Gastrocnemius medialis (tissue), 4 donors: ENCODE measurements at regions not wholly inside any gene's neighbourhood (a gene's known extent, or its start where the extent isn't known, plus 50 kb on each side); places are given as distances from the start of the nearest gene placed in this dataset.

ENCODE experiments used
- ATAC-seq, 2 donors: fragments of 150-250 bp; one replicate each; pipeline ENCODE4 v1.9.1; 2016
- DNase-seq, 2 donors: peaks; one replicate each; pipeline ENCODE4 v3.0.0-alpha.2; 2019
- H3K27ac ChIP-seq, 4 donors: fragments of 200-600 bp; sonication (generic); 1 replicate in 1 of 4; 2 replicates in 3 of 4; pipeline ENCODE4 v1.5.1; 2016 to 2018; ENCODE audit warnings: mild to moderate bottlenecking in 2 of 4, moderate library complexity in 1 of 4
- H3K27me3 ChIP-seq, 3 donors: fragments of 200-600 bp; sonication (generic) in 2 of 3; 1 replicate in 1 of 3; 2 replicates in 2 of 3; pipeline versions ENCODE4 v1.5.1 to v1.6.0; 2016 to 2019; ENCODE audit warnings: mild to moderate bottlenecking in 1 of 3, moderate library complexity in 1 of 3
- H3K36me3 ChIP-seq, 2 donors: fragments of 200-600 bp; sonication (generic) in 1 of 2; one replicate each; pipeline ENCODE4 v1.5.1; 2017 to 2018
- H3K4me1 ChIP-seq, 2 donors: fragments of 200-600 bp; sonication (generic) in 1 of 2; one replicate each; pipeline ENCODE4 v1.5.1; 2016 to 2017; ENCODE audit warnings: mild to moderate bottlenecking in 2 of 2
- H3K4me3 ChIP-seq, 4 donors: fragments of 200-600 bp; sonication (generic) in 3 of 4; 1 replicate in 1 of 4; 2 replicates in 3 of 4; pipeline ENCODE4 v1.5.1; 2016 to 2019; ENCODE audit warnings: mild to moderate bottlenecking in 2 of 4
- H3K9me3 ChIP-seq, 3 donors: fragments of 200-600 bp; sonication (generic) in 2 of 3; 1 replicate in 1 of 3; 2 replicates in 2 of 3; pipeline ENCODE4 v1.5.1; 2016 to 2019
- CTCF ChIP-seq, 5 experiments: fragments of 450-650 bp in 3 of 5; fragments of 200-600 bp in 2 of 5; sonication (generic) in 2 of 5; IDR thresholded peaks in 4 of 5; conservative IDR thresholded peaks in 1 of 5; 1 replicate in 4 of 5; 2 replicates in 1 of 5; pipeline ENCODE4 v1.5.1; 2016 to 2019; ENCODE audit warnings: antibody characterized with exemption in 5 of 5, mild to moderate bottlenecking in 3 of 5, moderate library complexity in 3 of 5
- POLR2A ChIP-seq, 2 donors: fragments of 450-650 bp; IDR thresholded peaks; one replicate each; pipeline ENCODE4 v1.6.1; 2017; ENCODE audit warnings: antibody characterized with exemption in 2 of 2, mild to moderate bottlenecking in 2 of 2, moderate library complexity in 2 of 2
- in situ Hi-C, 4 donors: fragments of 200-750 bp; cut with MboI; loops; one replicate each; pipeline versions ENCODE4 v1.15.0 to v1.8.0; 2017; ENCODE audit warnings: low sequenced_read_pairs in 4 of 4
- intact Hi-C: fragments of 100-400 bp; cut with DNase I; formaldehyde crosslinking; loops from one replicate; pipeline ENCODE4 v1.15.1; 2023; ENCODE audit warnings: low total_unique reads

GRCh38 chr15:70477750-70478250, 285.6 kb downstream of the UACA start:
- intact Hi-C loops = no loop called here
- no peak for ATAC-seq
- no peak overlapping the region for H3K4me3 ChIP-seq
- no peaks in the 10 kb centered on the region for H3K9me3 ChIP-seq
- no peaks in the 10 kb centered on the region for H3K27me3 ChIP-seq
- H3K36me3 ChIP-seq = no peaks in the 10 kb centered on the region
- H3K4me1 ChIP-seq = peaks cover 24 to 25% of the 10 kb centered on the region in 2 donors
- H3K27ac ChIP-seq = no peak overlapping the region
- in situ Hi-C loops = loop anchor here in 2 of 4 donors (10.0 to 25.0 kb wide), 3 partner anchors 390 to 743 kb away; partner anchors contain the start of gene TLE3 (in 1 of the 2)
- no peak for DNase-seq
- TF ChIP-seq POLR2A (IDR thresholded peaks at IDR 0.05) (no peak), CTCF (IDR thresholded peaks at IDR 0.05 in 4 of 5, conservative IDR thresholded peaks at IDR 0.05 in 1 of 5) (no peak)

DNA sequence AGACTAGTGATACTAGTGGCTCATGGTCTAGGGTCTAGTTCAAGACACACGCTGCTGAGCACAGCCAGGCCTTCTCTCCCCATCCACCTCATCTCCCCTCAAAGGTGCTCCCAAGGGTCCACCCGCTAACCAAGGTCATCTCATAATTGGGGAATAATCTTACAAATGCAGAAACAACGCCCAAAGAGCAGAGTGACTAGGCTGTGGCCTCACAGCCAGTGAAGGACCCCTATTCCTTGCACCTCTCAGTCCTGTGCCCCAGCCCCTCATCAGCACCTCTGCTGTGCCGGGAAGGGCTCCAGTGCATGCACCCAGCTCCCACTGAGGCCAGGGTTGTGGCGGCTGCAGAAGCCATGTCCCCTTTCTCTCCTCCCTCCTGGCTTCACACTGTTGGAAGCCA, 286.9 kb downstream of the UACA start:
- no peak overlapping the region for H3K27ac ChIP-seq
- H3K4me1 ChIP-seq = peaks cover 24 to 25% of the 10 kb centered on the region in 2 donors
- DNase-seq (no peak), ATAC-seq (no peak)
- intact Hi-C loops = no loop called here
- in situ Hi-C loops = loop anchor here in 2 of 4 donors (10.0 to 25.0 kb wide), 3 partner anchors 389 to 742 kb away; partner anchors contain the start of gene TLE3 (in 1 of the 2)
- no peak overlapping the region for H3K4me3 ChIP-seq
- H3K9me3 ChIP-seq = no peaks in the 10 kb centered on the region
- H3K27me3 ChIP-seq = no peaks in the 10 kb centered on the region
- TF ChIP-seq CTCF (IDR thresholded peaks at IDR 0.05 in 4 of 5, conservative IDR thresholded peaks at IDR 0.05 in 1 of 5) (no peak), POLR2A (IDR thresholded peaks at IDR 0.05) (no peak)
- no peaks in the 10 kb centered on the region for H3K36me3 ChIP-seq

DNA sequence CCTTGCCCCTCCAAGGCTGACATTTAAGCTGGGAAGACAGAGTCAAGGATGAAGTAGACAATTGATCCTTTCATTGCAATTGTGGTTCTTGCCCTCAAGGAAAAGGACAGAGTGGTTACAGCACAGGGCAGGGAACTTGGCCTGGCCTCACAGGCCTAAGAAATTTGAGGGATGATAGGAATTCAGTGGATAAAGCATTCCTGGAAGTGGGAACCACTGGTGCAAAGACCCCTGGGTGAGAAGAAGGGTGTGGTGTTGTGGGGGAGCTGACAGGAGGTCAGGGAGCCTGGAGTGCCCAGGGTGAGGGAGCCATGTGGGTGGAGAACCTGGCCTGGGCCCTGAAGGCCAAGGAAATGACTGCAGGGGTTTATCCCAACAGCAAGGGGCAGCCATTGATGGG, 287.4 kb downstream of the UACA start:
- H3K4me1 ChIP-seq = peaks cover 24 to 25% of the 10 kb centered on the region in 2 donors
- DNase-seq (no peak), ATAC-seq (no peak)
- no peak overlapping the region for H3K27ac ChIP-seq
- TF ChIP-seq POLR2A (IDR thresholded peaks at IDR 0.05) (no peak), CTCF (IDR thresholded peaks at IDR 0.05 in 4 of 5, conservative IDR thresholded peaks at IDR 0.05 in 1 of 5) (no peak)
- no peaks in the 10 kb centered on the region for H3K27me3 ChIP-seq
- in situ Hi-C loops (loop anchor here in 2 of 4 donors (10.0 to 25.0 kb wide), 3 partner anchors 389 to 741 kb away; partner anchors contain the start of gene TLE3 (in 1 of the 2)), intact Hi-C loops (loop anchor here (1.0 kb wide), 1 partner anchor 280 kb away; no protein-coding TSS in a partner anchor)
- H3K9me3 ChIP-seq = no peaks in the 10 kb centered on the region
- no peak overlapping the region for H3K4me3 ChIP-seq
- H3K36me3 ChIP-seq = no peaks in the 10 kb centered on the region

DNA sequence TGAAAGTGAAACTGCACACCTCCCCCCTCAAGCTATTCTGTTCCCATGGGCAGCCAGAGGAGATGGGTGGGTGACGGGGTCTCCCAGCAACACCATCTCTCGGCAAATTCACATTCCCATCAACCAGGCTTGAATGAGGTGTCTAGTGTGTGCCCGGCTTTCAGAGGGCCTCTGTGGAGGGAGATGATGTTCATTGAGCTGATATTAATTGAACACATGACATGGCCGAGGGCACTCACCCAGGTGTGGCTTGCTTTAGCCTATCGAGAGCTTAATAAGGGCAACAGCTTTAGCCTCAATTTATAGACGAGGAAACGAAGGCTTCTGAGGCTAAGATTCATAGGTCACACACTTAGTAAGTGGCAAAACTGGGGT, 288.0 kb downstream of the UACA start:
- H3K4me3 ChIP-seq = peak overlapping the region; percentile 27 to 49 (median 33)
- intact Hi-C loops = loop anchor here (1.0 kb wide), 1 partner anchor 279 kb away; no protein-coding TSS in a partner anchor
- in situ Hi-C loops = loop anchor here in 2 of 4 donors (10.0 to 25.0 kb wide), 3 partner anchors 388 to 741 kb away; partner anchors contain the start of gene TLE3 (in 1 of the 2)
- H3K27me3 ChIP-seq = no peaks in the 10 kb centered on the region
- ATAC-seq = no peak
- no peaks in the 10 kb centered on the region for H3K9me3 ChIP-seq
- DNase-seq = no peak
- TF ChIP-seq CTCF (IDR thresholded peaks at IDR 0.05 in 4 of 5, conservative IDR thresholded peaks at IDR 0.05 in 1 of 5) = no peak
- TF ChIP-seq POLR2A (IDR thresholded peaks at IDR 0.05) = no peak
- peak overlapping the region; percentile 72 to 77 (median 73) for H3K27ac ChIP-seq
- peaks cover 24 to 25% of the 10 kb centered on the region in 2 donors for H3K4me1 ChIP-seq
- no peaks in the 10 kb centered on the region for H3K36me3 ChIP-seq
